Stimulated activated CD4-positive, alpha-beta T cell treated with anti-CD3 and anti-CD28 coated beads, Interleukin-4, amount 100 ng/mL, for 48 hours (primary cell): ENCODE measurements at regions not wholly inside any gene's neighbourhood (a gene's known extent, or its start where the extent isn't known, plus 50 kb on each side); places are given as distances from the start of the nearest gene placed in this dataset.

Source experiments
- DNase-seq, 2 donors: peaks; one replicate each; pipeline ENCODE4 v3.0.0-alpha.2; 2020; ENCODE audit warnings: low read depth in 2 of 2

GRCh38 chr16:6932871-6933385 lies 399.7 kb upstream of the RBFOX1 start:
- DNase-seq = no peak

- DNase-seq = no peak
Measured at GRCh38 chr16:6929868-6930267, 402.8 kb upstream of the RBFOX1 start.

GRCh38 chr16:6926762-6927161 lies 405.9 kb upstream of the RBFOX1 start:
- DNase-seq = no peak

GRCh38 chr16:6926341-6926740 lies 406.3 kb upstream of the RBFOX1 start:
- DNase-seq = no peak

DNA sequence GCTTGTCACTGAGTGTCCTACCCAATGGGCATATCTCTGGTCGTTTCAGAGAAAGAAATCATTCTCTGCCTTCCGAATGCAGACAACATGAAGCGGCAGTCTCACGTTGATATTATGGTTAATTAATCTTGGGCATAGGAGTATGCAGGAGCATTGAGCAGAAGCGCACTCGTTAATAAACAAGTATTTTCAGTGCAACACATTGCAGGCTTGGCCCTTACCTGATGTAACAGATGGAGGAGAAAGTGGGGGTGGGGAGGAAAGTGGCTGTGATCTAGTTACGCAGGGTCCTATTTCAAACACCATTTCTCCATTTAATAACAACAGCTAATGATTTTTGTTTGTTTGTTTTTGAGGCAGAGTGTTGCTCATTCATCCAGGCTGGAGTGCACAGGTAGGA lies 414.0 kb upstream of the RBFOX1 start:
- DNase-seq = no peak

GRCh38 chr16:6916946-6917345 lies 415.7 kb upstream of the RBFOX1 start:
- no peak for DNase-seq

DNA sequence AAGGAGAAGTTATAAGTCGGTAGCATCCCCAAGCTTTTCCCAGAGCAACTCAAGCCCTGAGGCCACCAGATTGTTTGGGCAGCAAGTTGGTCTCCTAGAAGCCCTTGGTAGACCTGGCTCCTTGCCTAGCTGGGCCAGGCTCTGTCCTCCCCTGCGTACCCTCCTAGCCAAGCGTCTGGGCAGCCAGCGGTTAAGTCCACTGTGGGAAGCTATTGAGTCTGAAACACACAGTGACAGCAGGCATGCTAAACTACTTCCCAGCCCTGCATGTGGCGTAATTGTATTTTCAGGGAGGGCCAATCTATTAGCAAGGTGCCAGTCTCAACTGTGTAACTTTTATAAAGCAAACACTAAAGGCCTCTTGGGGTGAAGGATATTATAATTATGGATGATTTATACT lies 419.1 kb upstream of the RBFOX1 start:
- no peak for DNase-seq

DNA sequence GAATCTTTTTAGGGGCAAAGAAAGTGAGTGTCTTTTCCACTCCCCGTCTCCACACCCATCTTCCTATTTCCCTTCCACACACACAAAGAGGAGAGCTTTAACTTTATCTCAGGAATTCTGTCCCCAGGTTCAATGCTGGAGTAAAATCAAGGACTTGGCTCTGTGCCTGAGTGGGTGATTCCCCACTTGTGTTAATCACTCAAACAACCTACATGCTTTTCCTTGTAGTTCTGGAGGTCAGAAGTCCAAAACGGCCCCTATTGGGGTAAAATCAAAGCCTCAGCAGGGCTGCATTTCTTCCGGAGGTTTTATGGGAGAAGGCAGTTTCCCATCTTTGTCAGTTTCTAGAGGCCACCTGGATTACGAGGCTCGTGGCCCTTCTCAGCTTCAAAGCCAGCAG lies 422.3 kb upstream of the RBFOX1 start:
- no peak for DNase-seq

- DNase-seq = no peak
Measured at GRCh38 chr16:6905601-6906000, 427.0 kb upstream of the RBFOX1 start.

DNA sequence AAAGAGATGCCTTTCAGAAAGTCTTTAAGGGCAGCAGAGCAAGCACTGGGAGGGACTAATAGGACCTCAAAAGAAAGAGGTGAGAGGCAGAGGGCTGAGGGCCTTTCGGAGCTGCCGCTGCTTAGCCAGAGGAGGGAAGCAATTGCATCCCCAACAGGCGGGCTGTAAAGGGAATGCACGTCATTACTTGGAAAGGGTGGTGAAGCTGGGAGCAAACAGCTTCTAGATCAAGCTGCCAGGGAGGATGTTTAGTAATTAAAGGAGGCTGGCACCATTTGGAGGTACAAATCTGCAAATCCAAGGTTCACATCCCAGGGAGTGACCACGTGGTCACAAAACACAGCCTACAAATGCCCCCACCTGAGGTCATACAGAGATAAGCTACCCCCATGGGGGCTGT lies 429.0 kb upstream of the RBFOX1 start:
- DNase-seq = no peak

DNA sequence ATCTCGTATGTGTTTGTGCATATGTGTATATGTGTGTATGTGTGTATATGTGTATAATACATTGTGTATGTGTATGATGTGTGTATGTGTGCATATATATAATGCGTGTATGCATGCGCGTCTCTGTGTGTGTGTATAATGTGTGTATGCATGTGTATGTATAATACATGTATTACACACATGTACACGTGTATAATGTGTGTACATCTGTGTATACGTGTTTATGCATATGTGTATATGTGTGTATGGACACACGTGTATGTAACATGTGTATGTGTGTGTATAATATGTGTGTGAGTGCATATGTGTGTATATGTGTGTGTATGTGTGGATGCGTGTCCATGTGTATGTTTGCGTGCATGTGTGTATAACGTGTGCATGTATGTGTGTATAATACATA lies 433.7 kb upstream of the RBFOX1 start:
- no peak for DNase-seq

GRCh38 chr16:6897876-6898485 lies 434.7 kb upstream of the RBFOX1 start:
- DNase-seq = no peak

GRCh38 chr16:6892966-6893365 lies 439.7 kb upstream of the RBFOX1 start:
- DNase-seq = no peak

DNA sequence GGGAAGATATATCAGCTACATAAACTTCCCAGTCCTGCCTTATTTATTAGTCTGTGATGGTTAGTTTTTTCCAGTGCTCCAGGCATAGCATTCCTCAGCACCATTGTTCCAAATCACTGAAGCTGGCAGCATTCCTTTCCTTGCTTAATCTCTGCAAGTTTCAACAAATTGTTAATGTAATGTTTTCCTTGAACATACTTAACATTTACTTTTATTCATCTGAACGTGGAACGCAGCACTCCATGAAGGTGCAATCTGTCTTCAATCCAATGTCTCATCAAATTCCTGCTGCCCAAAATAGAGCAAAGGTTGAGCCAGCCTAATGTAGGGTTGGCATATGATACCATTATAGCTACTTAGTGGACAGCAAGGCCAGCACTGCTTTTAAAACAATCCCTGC lies 441.1 kb upstream of the RBFOX1 start:
- no peak for DNase-seq

DNA sequence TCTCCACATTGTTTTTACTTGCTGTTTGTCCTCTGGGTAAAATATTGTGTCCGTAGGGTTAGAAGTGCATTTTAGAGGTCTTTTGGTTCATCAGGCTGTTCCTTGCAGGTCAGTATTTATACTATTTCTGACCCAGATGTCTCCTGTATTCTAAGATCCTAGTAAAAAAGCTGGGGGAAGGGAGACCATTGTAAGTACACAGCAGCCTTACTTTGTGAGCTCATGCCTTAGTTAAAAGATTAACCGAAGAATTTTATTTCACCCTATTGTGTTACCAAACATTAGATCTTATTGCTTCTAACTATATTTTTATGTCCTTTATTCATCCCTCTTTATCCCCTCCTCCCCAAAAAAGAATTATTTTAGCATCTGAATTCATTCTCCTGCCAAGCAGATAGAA lies 444.1 kb upstream of the RBFOX1 start:
- DNase-seq = no peak

GRCh38 chr16:6884002-6884401 lies 448.6 kb upstream of the RBFOX1 start:
- DNase-seq = no peak

GRCh38 chr16:6880263-6880662 lies 452.4 kb upstream of the RBFOX1 start:
- DNase-seq = no peak

GRCh38 chr16:6864671-6865070 lies 468.0 kb upstream of the RBFOX1 start:
- DNase-seq = no peak

- DNase-seq = no peak
Measured at GRCh38 chr16:6864244-6864643, 468.4 kb upstream of the RBFOX1 start.

DNA sequence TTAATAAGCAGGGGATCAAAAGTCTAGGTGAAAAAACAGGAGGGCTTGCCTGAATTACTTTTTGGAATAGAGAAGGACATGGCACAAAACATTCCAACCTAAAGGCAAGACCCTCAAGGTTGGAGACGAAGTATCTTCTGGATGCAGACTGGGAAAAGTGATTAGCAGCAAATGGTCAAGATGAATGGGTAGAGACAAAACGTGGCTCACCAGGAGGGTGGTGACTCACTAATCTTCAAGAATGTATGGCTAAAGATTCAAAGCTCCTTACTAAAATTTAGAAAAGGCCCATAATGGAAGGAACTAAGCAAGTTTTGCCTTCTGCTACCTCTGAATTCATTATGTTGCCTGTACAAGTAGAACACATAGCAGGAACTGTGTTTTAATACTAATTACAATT lies 469.5 kb upstream of the RBFOX1 start:
- no peak for DNase-seq

DNA sequence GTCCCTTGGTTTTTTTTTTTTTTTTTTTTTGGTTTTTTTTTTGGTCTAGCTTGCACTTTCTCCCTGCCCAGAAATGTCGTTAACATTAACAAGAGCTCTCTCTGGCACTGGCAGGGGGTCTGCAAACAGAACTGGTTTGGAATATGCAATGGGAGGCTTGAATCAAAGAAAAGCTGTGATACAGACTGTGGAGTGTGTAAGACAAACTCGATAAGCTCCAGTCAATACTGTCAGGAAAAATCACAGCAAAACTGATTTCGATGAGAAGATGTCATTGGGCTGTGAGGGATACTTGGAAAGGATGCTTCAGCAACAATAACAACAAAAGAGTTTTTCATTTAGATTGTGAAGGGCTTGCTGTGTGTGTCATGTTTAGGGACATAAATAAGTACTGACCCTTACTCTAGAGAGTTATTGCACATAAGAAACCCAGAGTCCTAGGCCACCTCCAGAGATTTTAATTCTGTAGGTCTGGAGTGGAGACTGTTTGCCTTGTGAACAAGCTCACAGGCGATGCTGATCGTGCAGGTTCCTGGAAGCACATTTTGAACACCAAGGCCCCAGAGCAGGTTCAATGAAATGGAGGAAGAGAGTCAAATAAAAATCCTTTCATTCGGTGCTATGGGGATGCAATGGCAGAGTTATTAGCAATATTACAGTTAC lies 470.7 kb upstream of the RBFOX1 start:
- no peak for DNase-seq

DNA sequence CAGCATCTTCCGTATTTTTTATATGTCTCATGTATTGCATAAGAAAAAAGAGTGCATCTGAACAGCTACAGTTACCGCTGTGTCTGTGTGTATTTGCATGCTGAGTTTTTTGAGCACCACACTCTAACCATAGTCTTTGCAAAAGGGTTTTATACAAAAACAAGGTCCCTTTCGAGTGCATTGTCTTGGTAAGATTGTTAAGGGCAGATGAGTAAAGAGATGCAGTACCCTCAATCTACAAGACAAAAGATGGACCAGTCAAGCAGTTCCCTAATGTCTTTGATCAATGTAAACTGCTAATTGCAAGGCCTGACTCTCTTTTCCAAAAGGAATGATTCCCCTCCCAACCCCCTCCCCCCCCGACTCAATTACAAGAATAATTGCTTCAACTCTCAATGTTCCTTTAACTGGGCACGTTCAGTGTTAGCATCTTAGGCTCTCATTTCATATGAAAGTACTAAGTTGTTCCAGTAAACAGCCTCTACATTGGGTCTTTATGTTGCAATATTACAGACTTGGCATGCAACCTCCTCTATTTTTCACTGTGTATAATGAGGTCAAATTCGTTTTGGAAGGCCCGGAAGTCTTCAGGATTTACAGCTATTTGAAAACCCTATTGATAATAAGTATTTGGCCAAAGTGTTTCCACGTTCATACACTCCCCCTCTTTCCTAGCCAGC lies 471.4 kb upstream of the RBFOX1 start:
- no peak for DNase-seq

GRCh38 chr16:6857575-6857974 lies 475.1 kb upstream of the RBFOX1 start:
- DNase-seq = no peak
